Fibroblast of villous mesenchyme (primary cell): ENCODE measurements at regions not wholly inside any gene's neighbourhood (a gene's known extent, or its start where the extent isn't known, plus 50 kb on each side); places are given as distances from the start of the nearest gene placed in this dataset.

Experiments used
- DNase-seq: peaks from one replicate; pipeline ENCODE4 v3.0.0-alpha.2; 2010; ENCODE audit warnings: low read depth
- H3K4me3 ChIP-seq: 2 replicates; pipeline ENCODE4 v1.5.1; 2011; ENCODE audit warnings: low read depth, mild to moderate bottlenecking, low read length
- TF ChIP-seq, protein P1 (sequence below): IDR thresholded peaks from 2 replicates; pipeline ENCODE4 v1.5.1; 2012; ENCODE audit warnings: low read depth, mild to moderate bottlenecking, low read length; ENCODE audit not compliant: insufficient read depth

DNA sequence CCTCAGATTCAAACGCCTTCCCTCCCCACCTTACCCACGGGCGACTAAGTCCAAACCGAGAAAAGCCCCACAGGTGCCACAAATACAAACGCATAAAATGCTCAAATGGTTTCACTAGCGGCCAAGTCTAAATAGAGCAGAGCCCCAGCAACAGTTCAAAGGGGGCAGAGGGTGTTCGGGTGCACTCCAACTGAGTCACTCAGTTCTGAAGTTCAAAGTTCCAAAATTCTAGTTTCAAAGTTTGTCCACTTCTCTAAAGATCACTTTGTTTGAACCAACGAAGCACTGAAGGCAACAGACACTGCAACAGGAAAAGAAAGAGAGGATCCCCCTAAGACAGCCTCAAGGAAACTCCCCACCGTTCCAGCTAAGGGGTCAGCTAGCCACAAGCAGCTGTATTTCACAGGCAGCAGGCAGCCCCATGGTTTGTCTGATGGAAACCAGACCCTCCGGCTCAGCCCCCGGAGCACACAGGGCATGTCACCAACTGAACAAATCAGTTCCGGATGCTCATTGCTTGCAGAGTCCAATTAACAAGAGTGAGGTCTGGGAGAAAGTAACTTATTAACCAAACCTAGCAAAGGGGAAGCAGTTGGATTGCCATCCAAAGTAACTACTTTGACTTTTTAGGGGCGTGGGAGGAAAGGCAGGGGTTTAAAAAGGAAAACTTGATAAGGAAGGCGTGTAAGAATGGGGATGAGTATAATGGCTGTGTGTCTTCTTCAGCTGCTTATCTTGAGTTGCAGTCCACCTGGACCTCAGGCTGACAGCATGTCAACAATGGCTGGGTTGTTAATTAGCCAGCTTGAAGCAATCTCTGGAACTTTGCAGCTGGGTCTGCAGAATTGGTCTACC lies 1423.9 kb upstream of the PRMT6 start:
- DNase-seq = no peak
- TF ChIP-seq, protein P1, sequence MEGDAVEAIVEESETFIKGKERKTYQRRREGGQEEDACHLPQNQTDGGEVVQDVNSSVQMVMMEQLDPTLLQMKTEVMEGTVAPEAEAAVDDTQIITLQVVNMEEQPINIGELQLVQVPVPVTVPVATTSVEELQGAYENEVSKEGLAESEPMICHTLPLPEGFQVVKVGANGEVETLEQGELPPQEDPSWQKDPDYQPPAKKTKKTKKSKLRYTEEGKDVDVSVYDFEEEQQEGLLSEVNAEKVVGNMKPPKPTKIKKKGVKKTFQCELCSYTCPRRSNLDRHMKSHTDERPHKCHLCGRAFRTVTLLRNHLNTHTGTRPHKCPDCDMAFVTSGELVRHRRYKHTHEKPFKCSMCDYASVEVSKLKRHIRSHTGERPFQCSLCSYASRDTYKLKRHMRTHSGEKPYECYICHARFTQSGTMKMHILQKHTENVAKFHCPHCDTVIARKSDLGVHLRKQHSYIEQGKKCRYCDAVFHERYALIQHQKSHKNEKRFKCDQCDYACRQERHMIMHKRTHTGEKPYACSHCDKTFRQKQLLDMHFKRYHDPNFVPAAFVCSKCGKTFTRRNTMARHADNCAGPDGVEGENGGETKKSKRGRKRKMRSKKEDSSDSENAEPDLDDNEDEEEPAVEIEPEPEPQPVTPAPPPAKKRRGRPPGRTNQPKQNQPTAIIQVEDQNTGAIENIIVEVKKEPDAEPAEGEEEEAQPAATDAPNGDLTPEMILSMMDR = no peak
- no peak overlapping the region for H3K4me3 ChIP-seq

DNA sequence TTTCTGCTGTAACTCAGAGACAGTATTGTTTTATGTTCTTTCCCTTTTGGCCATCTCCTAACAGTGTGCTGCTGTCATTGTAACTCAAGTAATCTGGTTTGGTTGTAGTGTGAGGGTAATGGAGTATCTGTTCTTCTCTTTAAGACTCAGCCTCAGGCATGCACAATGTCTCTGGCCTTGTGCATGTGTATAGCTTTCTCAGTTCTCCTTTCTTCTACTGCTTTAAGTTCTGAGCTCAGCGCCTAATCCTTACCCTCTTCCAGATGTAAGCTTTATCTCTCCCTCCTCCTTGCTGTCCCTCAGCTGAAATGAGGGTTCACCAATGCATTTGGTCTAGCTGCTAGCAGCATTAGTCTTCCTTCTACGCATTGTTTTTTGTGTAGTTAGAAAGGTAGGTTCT lies 1420.4 kb upstream of the PRMT6 start:
- TF ChIP-seq, protein P1 = no peak

DNA sequence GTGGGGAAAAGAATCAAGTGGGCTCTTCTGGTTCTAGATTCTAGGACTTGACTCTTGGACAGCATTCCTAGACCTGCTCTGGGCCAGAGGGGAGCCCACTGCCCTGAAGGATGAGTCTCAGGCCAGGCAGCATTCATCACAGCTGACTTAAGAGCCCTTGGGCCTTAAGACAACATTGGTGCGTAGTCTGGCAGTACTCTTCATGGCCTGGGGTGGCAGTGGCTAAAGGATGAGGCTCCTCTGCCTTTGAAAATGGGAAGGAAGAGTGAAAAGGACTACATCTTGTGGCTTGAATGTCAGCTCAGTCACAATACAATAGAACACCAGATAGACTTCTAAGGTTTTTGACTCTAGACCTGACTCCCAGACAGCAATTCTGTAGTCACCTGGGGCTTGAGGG lies 1415.1 kb upstream of the PRMT6 start:
- TF ChIP-seq, protein P1 = no peak
- DNase-seq = no peak
- no peak overlapping the region for H3K4me3 ChIP-seq

More for the DNA sequence above, 1420.4 kb upstream of the PRMT6 start:
- no peak for DNase-seq
- no peak overlapping the region for H3K4me3 ChIP-seq

DNA sequence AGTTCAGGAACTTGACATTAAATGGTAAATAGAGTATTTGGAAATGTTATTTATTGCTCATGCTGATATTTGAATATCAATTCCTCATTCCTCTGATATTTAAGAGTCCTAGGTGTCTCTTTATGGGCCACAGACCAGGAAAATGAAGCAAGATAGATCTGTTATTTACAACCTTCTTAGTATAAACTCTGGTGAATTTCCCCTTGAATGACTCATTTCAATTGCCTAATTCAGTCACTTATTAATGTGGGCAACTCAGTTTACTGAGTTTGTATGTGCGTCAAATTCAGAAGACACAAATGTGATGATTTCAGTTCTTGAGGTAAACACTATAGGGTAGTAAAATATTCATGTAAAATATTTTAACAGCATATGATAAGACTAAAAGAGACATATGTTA lies 1404.4 kb upstream of the PRMT6 start:
- no peak overlapping the region for H3K4me3 ChIP-seq
- DNase-seq = no peak
- TF ChIP-seq, protein P1 = no peak

DNA sequence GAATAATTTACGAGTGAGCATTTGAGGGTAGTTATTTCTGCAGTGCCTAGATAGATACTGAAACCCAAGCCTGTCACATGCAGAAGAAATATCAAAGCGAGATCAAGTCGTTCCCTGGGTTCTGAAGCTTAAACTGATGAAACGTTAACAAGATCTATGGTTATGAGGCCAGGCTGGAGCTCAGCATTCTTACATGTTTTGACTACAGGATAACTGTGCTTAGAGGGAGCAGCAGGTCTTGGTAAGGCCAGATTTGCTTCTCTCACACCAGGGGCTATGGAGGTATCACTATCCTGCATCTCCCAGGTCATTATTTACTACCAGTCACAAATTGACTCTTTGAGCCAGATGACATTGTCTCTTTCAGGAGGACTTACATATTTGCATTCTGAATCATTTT lies 1401.4 kb upstream of the PRMT6 start:
- no peak for DNase-seq
- TF ChIP-seq, protein P1 = no peak
- H3K4me3 ChIP-seq = no peak overlapping the region

DNA sequence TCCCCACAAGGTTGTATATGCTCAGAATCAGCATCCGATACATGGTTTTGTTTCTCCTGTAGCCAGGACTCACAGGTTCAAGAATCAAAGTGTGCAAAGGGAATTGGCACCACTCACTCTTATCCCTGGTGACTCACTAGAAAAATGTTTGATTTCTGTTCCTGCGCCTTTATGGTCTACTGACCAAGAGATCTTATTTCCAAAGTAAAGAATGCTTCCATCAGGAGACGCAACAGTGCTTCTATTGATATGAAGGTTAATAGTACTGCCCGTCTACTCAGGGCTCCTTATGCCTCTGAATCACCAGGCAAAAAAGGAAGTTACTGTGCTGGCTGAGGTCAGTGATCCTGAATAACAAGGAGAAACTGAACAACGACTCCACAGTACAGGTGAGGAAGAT lies 1392.0 kb upstream of the PRMT6 start:
- no peak for DNase-seq
- TF ChIP-seq, protein P1 = no peak
- no peak overlapping the region for H3K4me3 ChIP-seq
